Renal cortex interstitium (tissue), 11 donors: ENCODE measurements at regions not wholly inside any gene's neighbourhood (a gene's known extent, or its start where the extent isn't known, plus 50 kb on each side); places are given as distances from the start of the nearest gene placed in this dataset.
A peak's percentile ranks its signal among the peaks of the same experiment; 100 is the strongest.

Experiments used
- DNase-seq, 11 donors: peaks; one replicate each; pipeline ENCODE4 v3.0.0-alpha.2; 2013; ENCODE audit warnings: low read depth in 9 of 11, low spot score in 4 of 11; ENCODE audit errors: extremely low read depth in 1 of 11

DNA sequence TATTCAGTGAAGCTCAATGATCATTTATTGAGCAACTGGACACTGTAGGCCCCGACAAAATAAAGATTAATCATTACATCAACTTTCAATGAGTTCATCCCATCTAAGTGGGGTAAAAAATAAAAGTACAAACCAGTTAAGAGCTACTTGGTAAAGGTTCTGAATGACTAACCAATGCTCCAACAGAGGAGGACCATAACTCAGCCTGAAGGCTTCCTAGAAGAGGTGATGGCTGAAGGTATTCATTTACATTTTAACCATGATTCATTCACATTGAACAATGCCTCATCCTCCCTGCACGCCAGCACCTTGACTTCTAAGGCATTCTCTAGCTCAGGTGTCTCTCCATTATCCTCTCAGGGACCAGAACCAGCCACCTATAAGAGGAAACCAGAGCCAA lies 201.4 kb downstream of the ZNF462 start:
- DNase-seq, result no peak

DNA sequence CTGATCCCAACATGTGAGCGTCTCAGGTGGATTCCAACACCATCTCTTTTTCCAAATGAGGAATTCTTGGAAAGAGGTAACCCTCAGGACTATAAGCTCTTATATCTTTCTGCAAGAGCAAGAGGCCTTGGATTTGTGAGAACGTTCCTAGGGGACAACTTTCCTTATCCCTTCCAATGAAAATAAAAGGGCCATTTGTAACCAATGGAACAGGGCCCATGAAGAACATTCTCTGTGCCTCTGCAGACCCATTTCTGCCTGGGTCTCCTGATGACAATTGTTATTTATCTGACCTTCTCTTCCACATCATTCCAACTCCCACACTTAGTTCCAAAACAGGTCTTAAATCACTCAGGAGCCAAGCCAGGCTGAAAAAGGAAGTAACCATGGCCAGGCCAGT lies 202.6 kb downstream of the ZNF462 start:
- peak in 6 of 11 donors; percentile 7 to 18 (median 12) for DNase-seq

DNA sequence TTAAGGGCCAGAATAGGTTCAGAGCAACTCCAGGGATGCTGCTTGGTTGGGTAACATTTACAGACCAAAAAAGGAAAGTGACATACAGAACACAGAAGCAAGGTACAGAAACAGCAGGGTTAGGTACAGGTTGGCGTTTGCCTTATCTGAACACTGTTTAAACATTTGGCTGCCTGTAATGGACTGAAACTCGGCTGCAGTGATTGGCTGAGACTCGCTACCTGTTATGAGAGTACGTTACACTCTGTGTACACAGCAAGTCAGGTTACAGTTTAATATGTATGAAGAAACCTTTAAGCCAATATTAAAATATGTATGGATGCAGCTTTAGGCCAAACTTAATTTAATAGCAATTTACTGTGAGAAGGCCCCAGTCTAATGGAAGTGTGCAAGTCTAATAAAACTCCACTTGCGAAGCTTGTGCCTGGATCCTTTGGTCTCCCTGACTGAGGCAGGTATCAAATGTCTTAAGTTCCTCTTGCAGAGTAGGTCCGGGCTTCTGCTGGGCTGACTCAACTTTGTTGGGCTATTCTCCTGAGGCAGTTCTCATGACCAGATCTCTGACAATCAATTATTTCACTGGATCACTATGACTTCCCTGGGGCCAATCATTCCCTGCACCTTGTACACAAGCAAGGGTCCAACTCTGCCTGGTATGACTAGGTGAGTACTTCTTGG lies 204.9 kb downstream of the ZNF462 start:
- DNase-seq, result no peak

- no peak for DNase-seq
Measured at GRCh38 chr9:107068581-107068980, 205.6 kb downstream of the ZNF462 start.

DNA sequence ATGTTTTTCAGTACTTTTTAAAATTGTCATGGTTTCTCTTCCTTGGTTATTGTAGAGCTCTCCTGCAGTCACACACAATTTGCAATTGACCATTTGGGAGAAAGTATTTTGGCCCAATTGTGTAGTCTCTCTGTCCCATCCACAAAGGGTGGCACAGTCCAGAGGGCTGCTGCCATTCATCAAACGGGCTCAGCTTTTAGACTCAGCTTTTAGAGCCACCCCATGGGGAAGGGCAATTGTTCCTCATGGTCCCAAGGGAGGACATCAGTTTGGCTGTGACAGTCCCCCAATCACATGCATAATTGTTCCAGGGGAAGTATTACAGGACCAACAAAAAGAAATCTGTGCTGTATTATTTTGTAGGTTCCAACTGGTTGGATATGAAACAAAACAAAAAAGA lies 207.6 kb downstream of the ZNF462 start:
- DNase-seq, result no peak

GRCh38 chr9:107078061-107078460 lies 205.0 kb upstream of the RAD23B start:
- no peak for DNase-seq

DNA sequence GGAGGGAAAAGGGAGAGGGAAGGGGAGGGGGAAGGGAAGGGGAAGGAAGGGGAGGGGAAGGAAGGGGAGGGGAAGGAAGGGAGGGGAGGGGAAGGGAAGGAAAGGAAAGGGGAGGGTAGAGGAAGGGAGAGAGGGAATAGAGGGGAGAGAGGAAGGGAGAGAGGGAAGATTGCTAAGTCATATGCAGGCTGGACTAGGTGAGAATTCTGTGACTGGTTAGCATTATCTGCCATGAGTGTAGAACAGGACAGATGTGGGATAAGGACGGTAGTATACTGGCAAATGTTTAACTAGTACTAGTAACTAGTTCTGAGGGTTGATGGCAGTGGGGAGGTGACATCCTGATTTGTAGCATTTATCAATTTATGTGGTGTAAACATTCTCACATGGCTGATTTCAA lies 203.5 kb upstream of the RAD23B start:
- DNase-seq, result no peak

DNA sequence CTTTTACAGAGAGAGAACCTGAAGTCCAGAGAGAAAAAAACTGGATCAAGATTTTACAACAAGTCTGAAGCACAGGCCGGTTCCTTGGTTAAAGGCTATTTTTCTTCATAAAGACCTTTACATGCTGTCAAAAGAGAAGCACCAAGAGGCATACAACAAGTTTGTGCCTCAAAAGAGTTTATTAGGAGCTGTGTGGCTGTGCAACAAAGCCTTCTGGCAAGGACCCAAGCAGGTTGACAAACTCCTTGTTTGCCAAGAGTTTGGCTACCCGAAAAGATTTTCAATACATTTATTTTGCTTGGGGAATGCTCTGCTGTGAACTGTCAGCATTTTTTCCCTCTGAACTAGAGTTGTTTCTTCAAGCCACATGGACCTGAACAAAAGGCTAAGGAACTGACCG lies 202.9 kb upstream of the RAD23B start:
- DNase-seq, result no peak

GRCh38 chr9:107086460-107086859 lies 196.6 kb upstream of the RAD23B start:
- no peak for DNase-seq

- DNase-seq, result peak in 4 of 11 donors; percentile 8 to 11 (median 10)
Measured at GRCh38 chr9:107087222-107087621, 195.9 kb upstream of the RAD23B start.

DNA sequence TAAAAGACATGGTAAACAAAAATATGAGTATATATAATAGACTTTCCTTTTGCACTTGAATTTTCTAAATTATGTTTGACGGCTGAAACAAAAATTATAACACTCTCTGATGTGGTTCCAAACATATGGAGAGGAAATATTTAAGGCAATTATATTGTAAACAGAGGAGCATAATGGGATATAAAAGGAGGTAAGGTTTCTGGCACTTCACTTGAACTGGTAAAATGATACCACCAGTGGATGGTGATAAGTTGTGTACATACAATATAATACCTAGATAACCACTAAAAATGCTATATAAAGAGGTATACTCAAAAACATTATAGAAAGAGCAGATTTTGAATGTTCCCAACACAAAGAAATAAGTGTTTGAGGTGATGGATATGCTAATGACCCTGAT lies 192.9 kb upstream of the RAD23B start:
- no peak for DNase-seq

DNA sequence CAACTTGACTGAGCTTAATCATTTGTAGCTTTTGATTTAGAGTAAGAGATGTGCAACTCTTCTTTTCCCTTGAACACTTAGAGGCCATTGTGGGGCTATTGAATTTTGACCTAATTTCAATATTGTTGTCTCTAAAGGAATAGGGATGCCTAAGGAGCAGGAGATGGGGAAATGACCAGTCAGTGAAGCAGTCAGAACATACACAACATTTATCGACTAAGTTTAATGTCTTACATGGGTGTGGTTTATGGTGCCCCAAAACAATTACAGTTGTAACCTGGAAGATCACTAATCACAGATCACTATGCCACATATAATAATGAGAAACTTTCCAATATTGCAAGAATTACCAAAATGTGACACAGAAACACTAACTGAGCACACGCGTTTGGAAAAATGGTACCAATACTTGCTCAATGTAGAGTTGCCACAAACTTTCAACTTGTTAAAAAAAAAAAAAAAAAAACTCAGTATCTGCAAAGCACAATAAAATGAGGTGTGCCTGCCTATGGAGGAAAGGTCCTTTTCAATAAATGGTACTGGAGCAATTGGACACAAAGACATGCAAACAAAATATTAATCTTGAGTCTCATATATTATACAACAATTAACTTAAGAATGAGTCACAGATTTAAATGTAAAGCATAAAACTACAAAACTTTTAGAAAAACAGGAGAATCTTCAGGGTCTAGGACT lies 189.6 kb upstream of the RAD23B start:
- no peak for DNase-seq

- DNase-seq, result no peak
Measured at GRCh38 chr9:107094370-107094769, 188.7 kb upstream of the RAD23B start.

DNA sequence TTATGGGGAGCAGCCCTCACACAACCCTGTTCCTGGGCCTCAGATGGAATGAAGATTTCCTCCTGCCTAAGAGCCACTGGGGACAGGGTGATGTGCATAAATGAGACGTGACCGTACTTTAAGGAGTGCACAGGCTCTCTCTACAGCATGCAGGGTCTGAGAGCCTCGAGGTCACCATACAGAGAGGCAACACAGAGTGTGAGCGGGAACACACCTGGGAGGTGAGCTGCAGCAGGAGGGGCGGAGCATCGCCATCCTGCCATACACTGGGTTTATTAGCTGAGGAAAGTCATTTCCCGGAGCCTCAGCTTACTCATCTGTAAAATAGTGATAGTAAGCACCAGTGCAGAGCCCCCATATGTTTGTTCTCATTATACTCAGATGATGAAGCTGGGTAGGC lies 182.5 kb upstream of the RAD23B start:
- DNase-seq, result no peak

DNA sequence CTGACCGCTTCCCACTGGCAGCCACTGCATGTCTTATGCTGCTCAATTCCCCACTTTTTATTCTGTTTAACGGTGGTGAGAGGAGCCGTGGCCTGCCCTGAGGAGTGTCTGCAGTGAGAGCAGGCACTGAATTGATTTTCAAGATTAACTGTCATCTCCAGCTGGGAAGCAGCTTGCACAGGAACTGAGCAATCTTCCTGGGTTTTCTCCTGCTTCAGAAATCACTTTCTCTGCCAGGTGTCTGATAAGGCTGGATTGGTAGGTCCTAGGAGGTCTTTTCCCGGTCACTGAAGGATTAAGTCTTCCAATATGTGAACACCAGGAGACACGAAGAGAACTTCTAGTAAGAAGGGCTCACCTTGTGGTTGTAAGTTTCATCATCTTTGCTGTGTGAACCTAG lies 181.1 kb upstream of the RAD23B start:
- no peak for DNase-seq

DNA sequence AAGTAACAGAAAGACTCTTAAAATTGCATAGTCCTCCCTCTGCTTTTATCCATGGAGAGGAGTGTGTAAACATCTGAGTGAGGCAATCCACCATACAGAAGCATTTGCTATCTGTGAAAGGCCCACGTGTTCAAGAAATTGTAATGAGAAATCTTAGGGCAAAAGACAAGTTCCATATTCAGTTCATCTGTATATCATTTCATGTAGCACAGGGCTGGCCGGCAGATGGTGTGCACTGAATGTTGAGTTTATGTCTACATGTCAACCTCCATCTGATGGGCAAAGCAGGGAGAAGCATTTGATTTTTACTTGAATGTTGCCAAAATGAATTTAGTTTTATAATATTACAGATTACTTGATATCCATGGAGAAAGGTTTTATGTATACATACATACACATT lies 179.5 kb upstream of the RAD23B start:
- no peak for DNase-seq

DNA sequence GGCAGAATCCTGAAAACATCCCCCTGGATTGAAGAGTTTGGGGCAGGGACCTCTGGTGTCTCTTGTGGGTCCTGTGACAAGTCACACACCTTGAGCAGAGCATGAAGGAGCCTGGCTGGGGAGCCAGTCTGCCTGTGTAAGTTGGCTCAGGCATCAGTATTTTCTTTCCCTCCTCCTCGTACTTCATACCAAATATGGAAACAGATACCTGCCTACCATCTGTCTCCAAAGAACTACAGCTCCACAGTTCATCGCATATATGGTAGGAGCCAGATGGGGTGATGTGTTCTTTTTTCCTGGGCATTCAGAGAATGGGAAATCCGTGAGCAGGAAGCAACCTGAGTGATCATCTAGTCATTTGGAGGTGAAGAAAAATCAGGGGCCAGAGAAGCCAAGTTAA lies 177.3 kb upstream of the RAD23B start:
- DNase-seq, result no peak

DNA sequence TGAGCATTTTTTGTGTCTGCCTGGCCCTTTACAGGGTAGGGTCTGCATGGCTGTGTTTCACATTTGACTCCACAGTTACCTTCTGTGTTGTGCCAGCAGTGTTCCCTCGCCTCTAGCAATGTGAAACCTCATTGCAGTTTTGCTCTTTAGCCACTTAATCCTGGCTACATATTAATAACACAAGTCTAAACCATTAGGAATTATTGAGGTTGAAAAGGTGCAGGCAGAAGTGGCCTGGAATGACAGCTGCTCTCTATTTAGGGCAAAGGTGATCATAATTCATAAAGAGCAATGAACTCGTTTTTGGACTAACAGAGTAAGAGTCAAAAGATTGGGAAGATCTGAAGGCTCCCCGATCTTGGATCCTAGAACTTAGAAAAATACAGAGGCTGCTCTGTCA lies 176.7 kb upstream of the RAD23B start:
- no peak for DNase-seq

GRCh38 chr9:107108342-107109130 lies 174.5 kb upstream of the RAD23B start:
- no peak for DNase-seq

- DNase-seq, result no peak
Measured at GRCh38 chr9:107109324-107109723, 173.8 kb upstream of the RAD23B start.
